ENCODE measurements at regions not wholly inside any gene's neighbourhood (a gene's known extent, or its start where the extent isn't known, plus 50 kb on each side); places are given as distances from the start of the nearest gene placed in this dataset.

GRCh38 chr1:213840575-213840974, 147.2 kb upstream of the PROX1 start:
- no peak for DNase-seq (ENCODE audit: low spot score)
- no peak for FAIRE-seq

DNA sequence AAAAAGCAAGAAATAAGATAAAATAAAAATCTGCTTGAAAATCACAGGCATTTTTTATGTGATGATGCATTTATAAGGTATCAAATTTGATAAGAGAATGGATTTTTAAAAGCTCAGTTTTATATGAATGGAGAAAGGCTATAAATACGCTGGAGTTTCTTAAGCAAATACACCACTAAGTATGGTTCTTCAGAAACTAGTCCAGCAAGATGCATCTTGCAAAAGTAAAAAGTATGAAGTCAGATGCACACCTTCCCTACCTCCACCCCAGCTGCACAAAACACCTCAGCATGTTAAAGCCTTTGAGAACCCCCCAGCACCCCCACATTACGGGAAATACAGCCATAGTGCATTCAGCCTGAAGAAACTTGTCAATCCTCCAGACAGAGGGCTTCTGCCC, 143.1 kb upstream of the PROX1 start:
- DNase-seq (ENCODE audit: low spot score): no peak
- FAIRE-seq: no peak

- DNase-seq (ENCODE audit: low spot score) (no peak), FAIRE-seq (no peak)
Observed at GRCh38 chr1:213852107-213852506, 135.7 kb upstream of the PROX1 start.

DNA sequence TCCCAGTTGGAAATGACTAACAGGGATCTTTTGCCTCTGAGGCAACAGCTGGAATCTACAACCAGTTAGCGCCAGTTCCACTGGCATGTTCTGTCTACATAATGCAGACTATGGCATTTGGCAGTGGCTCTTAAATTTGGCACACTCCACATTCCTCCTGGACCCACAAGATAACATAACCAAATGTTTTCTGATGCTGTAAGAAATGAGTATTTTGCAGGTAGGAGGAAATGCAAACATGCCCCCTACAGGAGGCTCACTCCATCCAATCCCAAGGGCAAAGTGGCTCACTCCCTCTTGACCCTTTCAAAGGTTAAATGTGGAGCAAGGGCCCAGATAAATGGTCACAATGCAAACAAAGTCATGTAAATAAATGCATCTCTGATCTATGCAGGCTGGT, 129.2 kb upstream of the PROX1 start:
- no peak for DNase-seq (ENCODE audit: low spot score)
- FAIRE-seq: no peak

DNA sequence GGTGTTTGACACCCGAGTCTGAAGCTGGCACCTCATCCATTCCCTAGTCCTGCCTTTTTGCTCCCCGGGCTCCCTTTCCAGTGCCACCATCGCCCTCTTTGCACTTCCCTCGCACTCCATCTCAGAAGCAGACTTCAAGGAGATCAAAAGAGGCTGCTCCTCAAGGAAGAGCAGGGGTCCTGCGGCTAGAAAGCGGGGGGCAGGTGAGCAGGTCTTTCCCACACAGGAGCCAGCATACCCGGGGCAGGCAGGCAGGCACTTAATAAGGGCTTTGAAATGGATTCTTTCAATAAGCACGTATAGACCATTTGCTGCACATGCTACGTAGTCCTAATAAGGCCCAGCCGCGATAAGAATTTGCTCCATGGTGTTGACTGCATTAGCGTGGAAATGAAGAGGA, 125.9 kb upstream of the PROX1 start:
- FAIRE-seq (no peak), DNase-seq (ENCODE audit: low spot score) (no peak)

DNA sequence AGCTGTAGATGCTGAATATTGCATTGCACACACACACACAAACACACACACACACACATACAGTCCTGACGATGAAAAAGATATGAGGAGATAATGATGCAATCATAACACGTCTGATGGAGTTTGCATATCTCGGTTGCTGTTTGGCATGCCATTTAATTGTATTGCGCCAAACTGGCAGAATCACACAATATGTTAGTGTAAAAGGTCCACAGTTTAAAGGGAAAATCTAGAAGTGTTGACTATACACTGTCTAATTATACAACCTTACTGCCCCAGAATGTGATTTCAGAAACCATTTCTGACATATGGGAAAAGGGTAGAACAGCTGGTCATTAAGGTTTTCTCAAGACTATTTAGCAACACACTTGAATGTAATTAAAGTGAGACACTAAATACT, 123.7 kb upstream of the PROX1 start:
- DNase-seq (ENCODE audit: low spot score): no peak

DNA sequence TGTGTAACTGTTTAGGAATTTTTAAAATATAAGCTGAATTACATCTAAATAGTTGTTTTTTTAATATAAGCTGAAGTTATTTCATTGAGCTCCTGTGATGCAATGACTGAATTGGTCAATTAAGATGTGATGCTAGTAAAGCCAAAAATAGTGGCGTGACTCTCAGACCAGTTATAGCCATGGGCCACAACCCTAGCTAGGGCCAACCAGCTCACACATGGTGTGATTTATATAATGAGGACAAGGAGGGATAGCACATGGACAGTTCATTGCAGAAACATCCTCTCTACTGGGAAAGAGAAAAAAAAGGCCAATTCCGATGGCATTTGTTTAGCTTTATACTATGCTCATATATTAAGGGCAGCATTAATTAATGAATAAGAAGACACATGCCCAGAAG, 119.3 kb upstream of the PROX1 start:
- FAIRE-seq (no peak), DNase-seq (ENCODE audit: low spot score) (no peak)

More for the DNA sequence above, 123.7 kb upstream of the PROX1 start:
- FAIRE-seq: no peak

GRCh38 chr1:213871179-213871578, 116.6 kb upstream of the PROX1 start:
- no peak for FAIRE-seq

GRCh38 chr1:213874789-213875188, 113.0 kb upstream of the PROX1 start:
- FAIRE-seq (no peak), DNase-seq (ENCODE audit: low spot score) (no peak)

More at GRCh38 chr1:213871179-213871578, 116.6 kb upstream of the PROX1 start:
- DNase-seq (ENCODE audit: low spot score): no peak

- DNase-seq (ENCODE audit: low spot score) (no peak), FAIRE-seq (no peak)
Observed at GRCh38 chr1:213876531-213876930, 111.2 kb upstream of the PROX1 start.

- FAIRE-seq (no peak), DNase-seq (ENCODE audit: low spot score) (no peak)
Observed at GRCh38 chr1:213883618-213884017, 104.2 kb upstream of the PROX1 start.

DNA sequence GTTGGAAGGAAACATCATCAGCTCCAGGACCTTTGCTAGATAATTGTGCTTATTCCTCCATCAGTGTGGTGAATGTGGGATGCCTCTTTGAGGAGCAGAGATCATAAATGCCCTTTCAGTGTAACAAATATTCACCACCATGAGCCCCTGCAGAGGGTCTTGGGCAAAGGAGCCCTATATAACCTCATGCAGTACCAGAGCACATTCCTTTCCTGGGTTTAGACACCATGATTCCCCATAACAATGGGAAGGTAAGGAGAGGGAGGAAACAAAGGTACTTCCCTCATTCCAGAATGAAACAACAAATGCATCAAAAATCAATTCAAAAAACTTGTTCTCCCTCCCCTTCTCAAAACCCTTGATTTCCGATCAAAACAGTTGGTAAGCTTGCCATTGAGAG, 103.4 kb upstream of the PROX1 start:
- no peak for DNase-seq (ENCODE audit: low spot score)
- no peak for FAIRE-seq

GRCh38 chr1:213884942-213885341, 102.8 kb upstream of the PROX1 start:
- FAIRE-seq: no peak

GRCh38 chr1:213887842-213888241, 99.9 kb upstream of the PROX1 start:
- DNase-seq (ENCODE audit: low spot score) (no peak), FAIRE-seq (no peak)

More at GRCh38 chr1:213884942-213885341, 102.8 kb upstream of the PROX1 start:
- DNase-seq (ENCODE audit: low spot score): no peak

DNA sequence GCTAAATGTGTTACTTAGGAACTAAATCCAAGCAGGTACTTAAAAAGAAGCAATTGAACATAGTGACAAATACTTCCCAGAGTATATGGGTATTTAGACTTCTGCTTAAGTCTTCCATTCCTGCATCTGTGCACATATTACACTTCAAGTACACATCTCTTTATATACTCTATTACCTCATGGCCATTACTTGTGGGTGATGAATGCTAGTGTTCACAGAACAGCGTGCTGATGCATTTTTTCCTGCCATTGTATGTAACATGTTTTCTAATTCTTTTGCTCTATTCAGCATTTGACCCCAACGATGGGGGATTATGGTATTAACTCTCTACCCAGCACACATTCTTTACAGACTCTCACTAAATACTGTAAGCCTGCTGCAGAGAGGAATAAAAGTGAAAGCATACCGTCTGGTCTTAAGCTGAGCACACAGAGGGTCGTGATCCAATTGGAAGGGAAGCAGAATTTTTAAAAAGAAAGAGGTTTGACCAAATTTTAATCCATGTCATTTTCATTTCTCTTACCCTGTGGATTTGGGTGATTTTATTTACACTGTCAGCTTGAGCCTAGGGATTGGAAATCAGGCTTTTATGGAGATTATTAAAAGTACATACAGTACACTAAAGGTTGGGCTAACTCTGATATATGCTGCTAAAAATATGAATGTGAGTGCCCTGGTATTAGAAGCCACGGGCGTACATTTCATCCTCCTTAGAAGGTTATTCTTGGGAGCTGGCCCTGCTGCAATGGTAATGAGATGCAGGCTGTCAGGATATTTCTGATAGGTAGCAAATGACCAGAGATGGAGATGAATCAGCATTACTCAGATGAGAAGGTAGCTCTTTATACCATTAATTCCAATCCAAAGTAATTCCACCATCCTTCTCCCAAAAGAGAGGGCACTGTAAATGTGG, 95.5 kb upstream of the PROX1 start:
- FAIRE-seq (no peak), DNase-seq (ENCODE audit: low spot score) (no peak)

DNA sequence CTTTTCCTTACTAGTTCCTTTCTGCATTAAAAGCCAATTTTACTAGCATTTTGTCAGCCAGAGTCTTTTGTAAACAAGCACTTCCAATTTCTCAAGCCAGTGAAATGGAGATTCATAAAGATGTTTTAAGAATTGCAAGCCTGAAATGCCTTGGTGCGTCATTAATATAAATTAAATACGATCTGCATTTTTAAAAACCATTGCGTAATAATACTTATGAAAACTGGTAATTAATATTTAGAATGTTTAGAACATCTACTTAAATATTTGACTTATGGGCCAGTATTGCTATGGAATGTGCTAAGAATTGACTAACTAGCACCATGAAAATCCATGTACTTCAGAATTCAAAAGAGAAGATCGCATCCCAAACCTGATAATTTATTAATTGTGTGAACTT, 89.1 kb upstream of the PROX1 start:
- no peak for FAIRE-seq

DNA sequence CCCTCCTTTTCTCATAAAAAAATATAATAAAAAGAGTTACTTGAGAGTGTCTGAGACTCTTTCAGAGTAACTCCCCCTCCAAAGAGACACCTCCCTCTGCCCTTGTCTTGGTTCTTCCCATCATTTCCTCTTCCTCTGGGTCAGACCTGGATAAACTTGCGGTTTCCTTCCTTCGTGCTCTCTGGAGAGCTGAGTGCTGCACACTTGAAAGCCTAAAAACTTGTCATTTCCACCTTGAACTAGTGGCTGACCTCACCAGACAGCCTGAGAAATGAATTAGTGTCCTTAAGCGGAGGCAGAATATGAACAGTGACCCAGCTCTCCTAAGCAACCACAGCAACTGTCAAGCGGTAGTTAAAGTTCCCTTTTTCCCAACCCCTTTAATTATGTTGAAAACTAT, 88.4 kb upstream of the PROX1 start:
- FAIRE-seq: no peak
- no peak for DNase-seq (ENCODE audit: low spot score)

More for the DNA sequence above, 89.1 kb upstream of the PROX1 start:
- DNase-seq (ENCODE audit: low spot score): no peak

GRCh38 chr1:213905344-213905743, 82.4 kb upstream of the PROX1 start:
- no peak for DNase-seq (ENCODE audit: low spot score)
- FAIRE-seq: no peak

- FAIRE-seq (no peak), DNase-seq (ENCODE audit: low spot score) (no peak)
Observed at GRCh38 chr1:213908521-213908920, 79.3 kb upstream of the PROX1 start.

GRCh38 chr1:213914392-213914791, 73.4 kb upstream of the PROX1 start:
- DNase-seq (ENCODE audit: low spot score) (no peak), FAIRE-seq (no peak)

DNA sequence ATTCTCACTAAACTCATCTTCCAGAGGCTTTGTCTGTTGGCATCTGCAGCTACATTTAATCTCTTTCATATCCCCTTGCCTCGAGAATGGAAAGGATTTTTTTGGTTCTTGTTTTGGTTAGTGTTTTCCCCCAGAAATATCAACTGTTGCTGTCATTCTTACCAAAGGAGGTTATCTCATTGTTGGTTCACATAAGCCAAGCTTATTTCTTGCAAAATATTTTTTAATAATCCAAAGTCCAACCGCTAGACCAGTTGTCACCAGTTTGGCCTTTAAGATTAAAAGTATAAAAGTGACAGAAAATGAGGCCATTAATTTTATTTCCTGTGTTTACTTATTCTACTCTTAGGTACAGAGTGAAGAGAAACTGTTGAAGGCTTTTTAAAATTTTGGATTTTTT, 66.5 kb upstream of the PROX1 start:
- FAIRE-seq (no peak), DNase-seq (ENCODE audit: low spot score) (no peak)

- no peak for FAIRE-seq
Observed at GRCh38 chr1:213921712-213922111, 66.1 kb upstream of the PROX1 start.

DNA sequence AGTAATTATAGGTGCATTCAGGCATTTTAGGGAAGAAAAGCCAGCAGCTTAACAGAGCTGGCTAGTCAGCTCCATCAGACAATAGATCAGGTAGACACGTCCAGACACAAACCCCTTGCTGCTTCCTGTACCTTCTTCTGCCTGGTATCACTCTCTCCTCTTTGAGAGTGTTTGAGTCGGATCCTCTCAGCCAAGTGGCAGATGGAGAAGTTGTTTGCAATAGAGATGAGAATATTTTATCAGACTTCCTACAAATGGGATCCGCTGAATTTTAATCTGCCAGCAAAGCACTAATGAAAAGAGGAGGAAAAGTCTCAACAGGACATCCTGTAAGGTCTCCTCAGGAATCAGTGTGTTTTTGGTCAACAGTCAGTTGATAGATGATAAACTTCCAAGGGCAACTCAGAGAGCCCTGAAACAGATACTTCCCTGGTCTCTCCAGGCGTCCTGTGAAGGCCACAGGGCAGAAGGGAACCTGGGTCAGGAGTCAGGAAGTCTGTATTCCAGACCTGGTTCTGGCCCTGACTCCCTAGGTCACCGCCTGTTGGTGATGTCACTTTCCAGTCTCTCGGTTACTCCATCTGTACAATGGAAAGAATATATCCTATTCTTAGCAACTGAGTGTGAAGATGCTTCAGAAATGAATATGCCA, 62.1 kb upstream of the PROX1 start:
- no peak for FAIRE-seq

More at GRCh38 chr1:213921712-213922111, 66.1 kb upstream of the PROX1 start:
- no peak for DNase-seq (ENCODE audit: low spot score)

More for the DNA sequence above, 62.1 kb upstream of the PROX1 start:
- no peak for DNase-seq (ENCODE audit: low spot score)

Data from urothelium cell line (cell line).